ENCODE measurements at regions not wholly inside any gene's neighbourhood (a gene's known extent, or its start where the extent isn't known, plus 50 kb on each side); places are given as distances from the start of the nearest gene placed in this dataset.

DNA sequence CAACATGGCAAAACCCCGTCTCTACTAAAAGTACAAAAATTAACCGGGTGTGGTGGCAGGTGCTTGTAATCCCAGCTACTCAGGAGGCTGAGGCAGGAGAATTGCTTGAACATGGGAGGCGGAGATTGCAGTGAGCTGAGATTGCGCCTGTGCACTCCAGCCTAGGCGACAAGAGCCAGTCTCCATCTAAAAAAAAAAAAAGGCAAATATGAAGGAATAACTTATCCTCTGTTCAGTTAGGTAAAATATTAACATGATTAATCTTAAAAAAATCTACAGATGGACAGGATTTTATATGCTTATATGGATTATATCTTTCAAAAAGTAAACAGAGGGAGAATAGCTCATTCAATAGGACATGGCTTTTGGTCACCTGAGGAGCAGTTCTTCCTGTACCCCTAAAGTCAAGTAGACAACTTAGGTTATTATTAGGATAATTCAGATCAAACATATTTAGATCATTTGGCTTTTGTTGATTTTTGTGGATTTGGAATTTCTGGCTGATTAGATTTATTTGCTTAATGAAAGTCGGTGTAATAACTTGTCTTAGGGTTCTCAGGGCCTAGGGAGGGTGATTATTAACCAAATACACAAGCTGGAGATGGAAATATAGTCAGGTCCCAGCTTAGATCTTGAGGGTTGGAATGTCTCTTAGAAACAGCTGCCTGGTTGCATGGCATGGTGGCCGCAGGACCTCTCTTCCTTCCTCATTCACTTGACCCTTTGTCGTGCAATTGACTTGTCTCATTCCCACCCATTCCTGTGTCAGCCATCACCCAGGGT, 82.1 kb upstream of the ONECUT1 start:
- no peak for DNase-seq
- TF ChIP-seq EZH2phosphoT487 (IDR thresholded peaks at IDR 0.05; ENCODE audit: insufficient read depth, low read depth) (no peak), EZH2 (IDR thresholded peaks at IDR 0.05; ENCODE audit: insufficient read depth, poor library complexity, severe bottlenecking) (no peak)
- Histone ChIP-seq H3K4me3 (no peak overlapping the region), H4K20me1 (ENCODE audit: insufficient read depth) (no peaks in the 10 kb centered on the region), H2AFZ (no peak overlapping the region), H3K4me1 (ENCODE audit: insufficient read depth) (no peaks in the 10 kb centered on the region), H3K9me3 (ENCODE audit: low read depth) (no peaks in the 10 kb centered on the region), H3K27me3 (replicated peaks; ENCODE audit: insufficient read depth) (no peaks in the 10 kb centered on the region), H3F3A (ENCODE audit: insufficient read depth) (no peaks in the 10 kb centered on the region), H3K9me2 (ENCODE audit: insufficient read depth) (no peaks in the 10 kb centered on the region), H3K9ac (no peak overlapping the region), H3K4me2 (ENCODE audit: unreplicated experiment) (no peak overlapping the region), H3K27ac (no peak overlapping the region), H3K36me3 (ENCODE audit: low read depth) (no peaks in the 10 kb centered on the region), H3K79me2 (ENCODE audit: insufficient read depth) (no peaks in the 10 kb centered on the region)
- in situ Hi-C loops (cut with MboI) = no loop called here
- 37 to 41% methylated on average over 8 of the region's 8 CpGs for WGBS, 2 experiments (ENCODE audit: low coverage in 1 of 2, low lambda C conversion rate in 2 of 2, missing lambda C conversion rate in 2 of 2)

DNA sequence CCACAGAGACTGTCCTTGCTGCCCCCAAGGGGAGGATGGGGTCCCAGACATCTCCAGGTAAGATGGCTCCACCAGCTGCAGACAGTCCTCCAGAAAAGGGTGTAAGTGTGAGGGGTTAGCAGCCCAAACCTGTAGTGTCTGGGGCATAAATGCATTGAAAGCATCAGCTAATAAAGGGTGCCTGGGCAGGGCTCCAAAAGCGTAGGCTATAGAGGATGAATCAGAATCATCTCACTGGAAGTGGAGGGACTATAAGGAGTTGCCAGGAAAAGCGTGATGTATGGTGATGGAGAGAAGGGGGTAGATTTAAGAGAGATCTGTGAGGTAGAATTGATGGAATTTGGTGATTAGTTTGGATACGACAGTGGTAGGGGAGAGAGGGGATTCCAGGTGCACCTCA, 79.9 kb upstream of the ONECUT1 start:
- H3K9me2 ChIP-seq (ENCODE audit: insufficient read depth) = no peaks in the 10 kb centered on the region
- no peaks in the 10 kb centered on the region for H3K4me1 ChIP-seq (ENCODE audit: insufficient read depth)
- in situ Hi-C loops (cut with MboI) = no loop called here
- no peak overlapping the region for H3K27ac ChIP-seq
- H3K9ac ChIP-seq = no peak overlapping the region
- no peak for TF ChIP-seq EZH2 (IDR thresholded peaks at IDR 0.05; ENCODE audit: insufficient read depth, poor library complexity, severe bottlenecking)
- no peak for TF ChIP-seq EZH2phosphoT487 (IDR thresholded peaks at IDR 0.05; ENCODE audit: insufficient read depth, low read depth)
- H4K20me1 ChIP-seq (ENCODE audit: insufficient read depth) = no peaks in the 10 kb centered on the region
- no peak overlapping the region for H2AFZ ChIP-seq
- no peaks in the 10 kb centered on the region for H3K9me3 ChIP-seq (ENCODE audit: low read depth)
- no peaks in the 10 kb centered on the region for H3F3A ChIP-seq (ENCODE audit: insufficient read depth)
- WGBS, 2 experiments (ENCODE audit: low coverage in 1 of 2, low lambda C conversion rate in 2 of 2, missing lambda C conversion rate in 2 of 2) = 15 to 20% methylated on average over 3 of the region's 3 CpGs
- H3K4me2 ChIP-seq (ENCODE audit: unreplicated experiment) = no peak overlapping the region
- H3K27me3 ChIP-seq (replicated peaks; ENCODE audit: insufficient read depth) = no peaks in the 10 kb centered on the region
- no peaks in the 10 kb centered on the region for H3K79me2 ChIP-seq (ENCODE audit: insufficient read depth)
- peak; percentile 22 for DNase-seq
- H3K4me3 ChIP-seq = no peak overlapping the region
- H3K36me3 ChIP-seq (ENCODE audit: low read depth) = no peaks in the 10 kb centered on the region

DNA sequence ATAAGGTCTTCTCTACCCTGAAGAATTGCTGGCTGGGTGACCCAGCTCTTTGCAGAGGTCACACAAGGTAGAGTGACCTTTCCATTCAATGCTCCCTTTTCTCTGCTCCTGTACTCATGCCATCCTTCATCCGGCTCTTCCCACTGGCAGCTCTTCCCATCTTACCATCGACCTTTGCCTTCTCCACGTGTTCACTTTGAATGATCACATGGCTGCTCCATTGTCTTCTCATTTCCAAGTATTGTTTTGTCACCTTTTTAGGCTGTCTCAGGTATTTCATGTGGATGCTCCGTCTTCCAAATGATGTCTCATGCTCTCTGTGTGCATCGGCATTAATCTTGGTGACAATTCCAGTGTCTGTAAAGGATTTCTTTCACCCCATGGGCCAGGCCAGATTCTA, 76.6 kb upstream of the ONECUT1 start:
- no peak overlapping the region for H3K9ac ChIP-seq

DNA sequence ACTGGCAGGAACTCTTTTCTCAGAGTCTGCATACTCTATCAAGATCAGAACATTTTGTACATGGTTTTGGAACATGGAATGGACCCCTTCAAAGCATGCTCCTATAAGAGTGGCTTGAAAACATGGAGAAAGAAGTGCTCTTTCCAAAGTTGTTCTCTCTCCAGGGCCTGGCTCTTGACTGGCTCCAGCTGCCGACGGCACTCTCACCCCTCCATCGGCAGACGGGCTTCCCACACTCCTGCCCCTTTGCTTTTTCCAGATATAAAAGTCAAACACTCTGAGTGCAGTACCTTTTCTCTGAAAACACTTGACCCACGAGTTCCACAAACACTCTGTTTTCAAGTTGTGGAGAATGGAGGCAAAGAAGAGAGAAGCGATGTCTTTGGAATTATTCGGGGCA, 72.5 kb upstream of the ONECUT1 start:
- Histone ChIP-seq H3F3A (ENCODE audit: insufficient read depth) (no peaks in the 10 kb centered on the region), H3K27ac (no peak overlapping the region), H3K9me3 (ENCODE audit: low read depth) (no peaks in the 10 kb centered on the region), H3K4me2 (ENCODE audit: unreplicated experiment) (no peak overlapping the region), H3K4me1 (ENCODE audit: insufficient read depth) (no peaks in the 10 kb centered on the region), H2AFZ (no peak overlapping the region), H3K79me2 (ENCODE audit: insufficient read depth) (no peaks in the 10 kb centered on the region), H3K9me2 (ENCODE audit: insufficient read depth) (no peaks in the 10 kb centered on the region), H4K20me1 (ENCODE audit: insufficient read depth) (no peaks in the 10 kb centered on the region), H3K27me3 (replicated peaks; ENCODE audit: insufficient read depth) (no peaks in the 10 kb centered on the region), H3K4me3 (no peak overlapping the region), H3K9ac (no peak overlapping the region), H3K36me3 (ENCODE audit: low read depth) (no peaks in the 10 kb centered on the region)
- in situ Hi-C loops (cut with MboI) = no loop called here
- WGBS, 2 experiments (ENCODE audit: low coverage in 1 of 2, low lambda C conversion rate in 2 of 2, missing lambda C conversion rate in 2 of 2) = 30 to 35% methylated on average over 7 of the region's 7 CpGs
- DNase-seq = no peak
- TF ChIP-seq EZH2 (IDR thresholded peaks at IDR 0.05; ENCODE audit: insufficient read depth, poor library complexity, severe bottlenecking) (no peak), EZH2phosphoT487 (IDR thresholded peaks at IDR 0.05; ENCODE audit: insufficient read depth, low read depth) (no peak)

More for the DNA sequence above, 76.6 kb upstream of the ONECUT1 start:
- no peak for TF ChIP-seq EZH2phosphoT487 (IDR thresholded peaks at IDR 0.05; ENCODE audit: insufficient read depth, low read depth)
- Histone ChIP-seq H3K4me3 (no peak overlapping the region), H3K4me1 (ENCODE audit: insufficient read depth) (no peaks in the 10 kb centered on the region), H3F3A (ENCODE audit: insufficient read depth) (no peaks in the 10 kb centered on the region), H3K9me2 (ENCODE audit: insufficient read depth) (no peaks in the 10 kb centered on the region), H3K9me3 (ENCODE audit: low read depth) (no peaks in the 10 kb centered on the region), H3K27ac (no peak overlapping the region), H4K20me1 (ENCODE audit: insufficient read depth) (no peaks in the 10 kb centered on the region), H2AFZ (no peak overlapping the region), H3K4me2 (ENCODE audit: unreplicated experiment) (no peak overlapping the region), H3K27me3 (replicated peaks; ENCODE audit: insufficient read depth) (no peaks in the 10 kb centered on the region), H3K79me2 (ENCODE audit: insufficient read depth) (no peaks in the 10 kb centered on the region), H3K36me3 (ENCODE audit: low read depth) (no peaks in the 10 kb centered on the region)
- WGBS, 2 experiments (ENCODE audit: low coverage in 1 of 2, low lambda C conversion rate in 2 of 2, missing lambda C conversion rate in 2 of 2) = 13 to 15% methylated on average over 5 of the region's 5 CpGs
- in situ Hi-C loops (cut with MboI) = no loop called here
- DNase-seq = no peak
